ENCODE measurements at regions not wholly inside any gene's neighbourhood (a gene's known extent, or its start where the extent isn't known, plus 50 kb on each side); places are given as distances from the start of the nearest gene placed in this dataset.

GRCh38 chr19:13585512-13585911 lies 79.2 kb upstream of the CACNA1A start:
- H3K4me1 ChIP-seq (ENCODE audit: insufficient read depth) = no peaks in the 10 kb centered on the region
- Mint-ChIP-seq H3K27ac (no peak overlapping the region), H3K27me3 (ENCODE audit: insufficient read depth, low read depth, poor library complexity) (peaks cover 1% of the 10 kb centered on the region), H3K4me1 (no peaks in the 10 kb centered on the region), H3K36me3 (ENCODE audit: low read depth) (no peaks in the 10 kb centered on the region), H3K9me3 (no peaks in the 10 kb centered on the region), H3K4me3 (no peak overlapping the region)
- DNase-seq (ENCODE audit: low spot score) (no peak), ATAC-seq (no peak)
- H3K27me3 ChIP-seq (ENCODE audit: insufficient read depth) = no peaks in the 10 kb centered on the region
- H3K36me3 ChIP-seq (ENCODE audit: insufficient read depth) = no peaks in the 10 kb centered on the region
- H4K20me1 ChIP-seq (replicated peaks; ENCODE audit: insufficient read depth) = no peaks in the 10 kb centered on the region
- H3K79me2 ChIP-seq (replicated peaks; ENCODE audit: insufficient read depth) = no peaks in the 10 kb centered on the region
- TF ChIP-seq, protein P1, sequence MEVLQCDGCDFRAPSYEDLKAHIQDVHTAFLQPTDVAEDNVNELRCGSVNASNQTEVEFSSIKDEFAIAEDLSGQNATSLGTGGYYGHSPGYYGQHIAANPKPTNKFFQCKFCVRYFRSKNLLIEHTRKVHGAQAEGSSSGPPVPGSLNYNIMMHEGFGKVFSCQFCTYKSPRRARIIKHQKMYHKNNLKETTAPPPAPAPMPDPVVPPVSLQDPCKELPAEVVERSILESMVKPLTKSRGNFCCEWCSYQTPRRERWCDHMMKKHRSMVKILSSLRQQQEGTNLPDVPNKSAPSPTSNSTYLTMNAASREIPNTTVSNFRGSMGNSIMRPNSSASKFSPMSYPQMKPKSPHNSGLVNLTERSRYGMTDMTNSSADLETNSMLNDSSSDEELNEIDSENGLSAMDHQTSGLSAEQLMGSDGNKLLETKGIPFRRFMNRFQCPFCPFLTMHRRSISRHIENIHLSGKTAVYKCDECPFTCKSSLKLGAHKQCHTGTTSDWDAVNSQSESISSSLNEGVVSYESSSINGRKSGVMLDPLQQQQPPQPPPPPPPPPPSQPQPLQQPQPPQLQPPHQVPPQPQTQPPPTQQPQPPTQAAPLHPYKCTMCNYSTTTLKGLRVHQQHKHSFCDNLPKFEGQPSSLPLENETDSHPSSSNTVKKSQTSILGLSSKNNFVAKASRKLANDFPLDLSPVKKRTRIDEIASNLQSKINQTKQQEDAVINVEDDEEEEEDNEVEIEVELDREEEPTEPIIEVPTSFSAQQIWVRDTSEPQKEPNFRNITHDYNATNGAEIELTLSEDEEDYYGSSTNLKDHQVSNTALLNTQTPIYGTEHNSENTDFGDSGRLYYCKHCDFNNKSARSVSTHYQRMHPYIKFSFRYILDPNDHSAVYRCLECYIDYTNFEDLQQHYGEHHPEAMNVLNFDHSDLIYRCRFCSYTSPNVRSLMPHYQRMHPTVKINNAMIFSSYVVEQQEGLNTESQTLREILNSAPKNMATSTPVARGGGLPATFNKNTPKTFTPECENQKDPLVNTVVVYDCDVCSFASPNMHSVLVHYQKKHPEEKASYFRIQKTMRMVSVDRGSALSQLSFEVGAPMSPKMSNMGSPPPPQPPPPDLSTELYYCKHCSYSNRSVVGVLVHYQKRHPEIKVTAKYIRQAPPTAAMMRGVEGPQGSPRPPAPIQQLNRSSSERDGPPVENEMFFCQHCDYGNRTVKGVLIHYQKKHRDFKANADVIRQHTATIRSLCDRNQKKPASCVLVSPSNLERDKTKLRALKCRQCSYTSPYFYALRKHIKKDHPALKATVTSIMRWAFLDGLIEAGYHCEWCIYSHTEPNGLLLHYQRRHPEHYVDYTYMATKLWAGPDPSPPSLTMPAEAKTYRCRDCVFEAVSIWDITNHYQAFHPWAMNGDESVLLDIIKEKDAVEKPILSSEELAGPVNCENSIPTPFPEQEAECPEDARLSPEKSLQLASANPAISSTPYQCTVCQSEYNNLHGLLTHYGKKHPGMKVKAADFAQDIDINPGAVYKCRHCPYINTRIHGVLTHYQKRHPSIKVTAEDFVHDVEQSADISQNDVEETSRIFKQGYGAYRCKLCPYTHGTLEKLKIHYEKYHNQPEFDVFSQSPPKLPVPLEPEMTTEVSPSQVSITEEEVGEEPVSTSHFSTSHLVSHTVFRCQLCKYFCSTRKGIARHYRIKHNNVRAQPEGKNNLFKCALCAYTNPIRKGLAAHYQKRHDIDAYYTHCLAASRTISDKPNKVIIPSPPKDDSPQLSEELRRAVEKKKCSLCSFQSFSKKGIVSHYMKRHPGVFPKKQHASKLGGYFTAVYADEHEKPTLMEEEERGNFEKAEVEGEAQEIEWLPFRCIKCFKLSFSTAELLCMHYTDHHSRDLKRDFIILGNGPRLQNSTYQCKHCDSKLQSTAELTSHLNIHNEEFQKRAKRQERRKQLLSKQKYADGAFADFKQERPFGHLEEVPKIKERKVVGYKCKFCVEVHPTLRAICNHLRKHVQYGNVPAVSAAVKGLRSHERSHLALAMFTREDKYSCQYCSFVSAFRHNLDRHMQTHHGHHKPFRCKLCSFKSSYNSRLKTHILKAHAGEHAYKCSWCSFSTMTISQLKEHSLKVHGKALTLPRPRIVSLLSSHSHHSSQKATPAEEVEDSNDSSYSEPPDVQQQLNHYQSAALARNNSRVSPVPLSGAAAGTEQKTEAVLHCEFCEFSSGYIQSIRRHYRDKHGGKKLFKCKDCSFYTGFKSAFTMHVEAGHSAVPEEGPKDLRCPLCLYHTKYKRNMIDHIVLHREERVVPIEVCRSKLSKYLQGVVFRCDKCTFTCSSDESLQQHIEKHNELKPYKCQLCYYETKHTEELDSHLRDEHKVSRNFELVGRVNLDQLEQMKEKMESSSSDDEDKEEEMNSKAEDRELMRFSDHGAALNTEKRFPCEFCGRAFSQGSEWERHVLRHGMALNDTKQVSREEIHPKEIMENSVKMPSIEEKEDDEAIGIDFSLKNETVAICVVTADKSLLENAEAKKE (CRISPR knock-in tag; IDR thresholded peaks at IDR 0.05) = no peak
- TF ChIP-seq JUNB (IDR thresholded peaks at IDR 0.05; ENCODE audit: unreplicated experiment) = no peak
- no peak for TF ChIP-seq REST (IDR thresholded peaks at IDR 0.05; ENCODE audit: unreplicated experiment)
- TF ChIP-seq NANOG (IDR thresholded peaks at IDR 0.05; ENCODE audit: borderline replicate concordance) = no peak
- no peak for TF ChIP-seq ZNF331 (CRISPR knock-in tag; IDR thresholded peaks at IDR 0.05; ENCODE audit: low read depth)
- TF ChIP-seq, protein P2, sequence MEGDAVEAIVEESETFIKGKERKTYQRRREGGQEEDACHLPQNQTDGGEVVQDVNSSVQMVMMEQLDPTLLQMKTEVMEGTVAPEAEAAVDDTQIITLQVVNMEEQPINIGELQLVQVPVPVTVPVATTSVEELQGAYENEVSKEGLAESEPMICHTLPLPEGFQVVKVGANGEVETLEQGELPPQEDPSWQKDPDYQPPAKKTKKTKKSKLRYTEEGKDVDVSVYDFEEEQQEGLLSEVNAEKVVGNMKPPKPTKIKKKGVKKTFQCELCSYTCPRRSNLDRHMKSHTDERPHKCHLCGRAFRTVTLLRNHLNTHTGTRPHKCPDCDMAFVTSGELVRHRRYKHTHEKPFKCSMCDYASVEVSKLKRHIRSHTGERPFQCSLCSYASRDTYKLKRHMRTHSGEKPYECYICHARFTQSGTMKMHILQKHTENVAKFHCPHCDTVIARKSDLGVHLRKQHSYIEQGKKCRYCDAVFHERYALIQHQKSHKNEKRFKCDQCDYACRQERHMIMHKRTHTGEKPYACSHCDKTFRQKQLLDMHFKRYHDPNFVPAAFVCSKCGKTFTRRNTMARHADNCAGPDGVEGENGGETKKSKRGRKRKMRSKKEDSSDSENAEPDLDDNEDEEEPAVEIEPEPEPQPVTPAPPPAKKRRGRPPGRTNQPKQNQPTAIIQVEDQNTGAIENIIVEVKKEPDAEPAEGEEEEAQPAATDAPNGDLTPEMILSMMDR (conservative IDR thresholded peaks at IDR 0.05; ENCODE audit: low read depth in 2 of 2) = no peak
- no peak for TF ChIP-seq POLR2AphosphoS5 (IDR thresholded peaks at IDR 0.05; ENCODE audit: low read depth)
- no peak for TF ChIP-seq ETS1 (IDR thresholded peaks at IDR 0.05)
- no peak for TF ChIP-seq STAT1 (IDR thresholded peaks at IDR 0.05; ENCODE audit: unreplicated experiment)
- TF ChIP-seq ZNF114 (CRISPR knock-in tag; IDR thresholded peaks at IDR 0.05) = no peak
- no peak for TF ChIP-seq CREB1 (CRISPR knock-in tag; IDR thresholded peaks at IDR 0.05; ENCODE audit: low read depth)
- TF ChIP-seq EZH2 (IDR thresholded peaks at IDR 0.05; ENCODE audit: low read depth, unreplicated experiment) = no peak
- no peak for TF ChIP-seq EZH2phosphoT487 (IDR thresholded peaks at IDR 0.05; ENCODE audit: unreplicated experiment)
- H3K27ac ChIP-seq (ENCODE audit: low read depth) = no peak overlapping the region
- H3F3A ChIP-seq (replicated peaks; ENCODE audit: low read depth) = no peaks in the 10 kb centered on the region
- H3K4me3 ChIP-seq = no peak overlapping the region
- no peak overlapping the region for H2AFZ ChIP-seq
- H3K4me2 ChIP-seq = no peak overlapping the region
- H3K9me2 ChIP-seq (ENCODE audit: insufficient read depth) = no peaks in the 10 kb centered on the region

All from GM23338 (cell line).